ENCODE measurements at regions not wholly inside any gene's neighbourhood (a gene's known extent, or its start where the extent isn't known, plus 50 kb on each side); places are given as distances from the start of the nearest gene placed in this dataset.

GRCh38 chr1:157400766-157401165, 151.5 kb downstream of the FCRL5 start:
- ATAC-seq (ENCODE audit: poor library complexity) (no peak), DNase-seq (no peak)
- Histone ChIP-seq H3K36me3 (ENCODE audit: insufficient read depth, low read length) (no peaks in the 10 kb centered on the region), H3K9me3 (ENCODE audit: control insufficient read depth in 1 of 2, insufficient read depth in 1 of 2, low read length in 2 of 2) (no peaks in the 10 kb centered on the region), H3K4me1 (ENCODE audit: insufficient read depth, low read length) (peaks cover 3% of the 10 kb centered on the region), H3K27me3 (ENCODE audit: control insufficient read depth in 1 of 2, insufficient read depth in 2 of 2, low read length in 2 of 2) (peaks cover 17 to 22% of the 10 kb centered on the region in 2 experiments), H3K4me3 (ENCODE audit: low read length) (no peak overlapping the region), H3K27ac (ENCODE audit: low read depth in 1 of 2, low read length in 2 of 2) (no peak overlapping the region)
- Mint-ChIP-seq H3K9me3 (no peaks in the 10 kb centered on the region), H3K36me3 (ENCODE audit: low read depth) (no peaks in the 10 kb centered on the region), H3K27me3 (peaks cover 64% of the 10 kb centered on the region), H3K27ac (no peak overlapping the region), H3K4me1 (ENCODE audit: low read depth) (no peaks in the 10 kb centered on the region), H3K4me3 (no peak overlapping the region)
- CTCF ChIA-PET: no interaction called here
- intact Hi-C loops (cut with DNase I, micrococcal nuclease): no loop called here
- TF ChIP-seq, protein P1, sequence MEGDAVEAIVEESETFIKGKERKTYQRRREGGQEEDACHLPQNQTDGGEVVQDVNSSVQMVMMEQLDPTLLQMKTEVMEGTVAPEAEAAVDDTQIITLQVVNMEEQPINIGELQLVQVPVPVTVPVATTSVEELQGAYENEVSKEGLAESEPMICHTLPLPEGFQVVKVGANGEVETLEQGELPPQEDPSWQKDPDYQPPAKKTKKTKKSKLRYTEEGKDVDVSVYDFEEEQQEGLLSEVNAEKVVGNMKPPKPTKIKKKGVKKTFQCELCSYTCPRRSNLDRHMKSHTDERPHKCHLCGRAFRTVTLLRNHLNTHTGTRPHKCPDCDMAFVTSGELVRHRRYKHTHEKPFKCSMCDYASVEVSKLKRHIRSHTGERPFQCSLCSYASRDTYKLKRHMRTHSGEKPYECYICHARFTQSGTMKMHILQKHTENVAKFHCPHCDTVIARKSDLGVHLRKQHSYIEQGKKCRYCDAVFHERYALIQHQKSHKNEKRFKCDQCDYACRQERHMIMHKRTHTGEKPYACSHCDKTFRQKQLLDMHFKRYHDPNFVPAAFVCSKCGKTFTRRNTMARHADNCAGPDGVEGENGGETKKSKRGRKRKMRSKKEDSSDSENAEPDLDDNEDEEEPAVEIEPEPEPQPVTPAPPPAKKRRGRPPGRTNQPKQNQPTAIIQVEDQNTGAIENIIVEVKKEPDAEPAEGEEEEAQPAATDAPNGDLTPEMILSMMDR (IDR thresholded peaks at IDR 0.05): no peak
- POLR2A ChIA-PET: interaction anchor here (0.6 kb wide), 1 partner anchor 393 kb away, joined by 3 read pairs; no protein-coding TSS in a partner anchor

- Histone ChIP-seq H3K27ac (ENCODE audit: low read depth in 1 of 2, low read length in 2 of 2) (no peak overlapping the region), H3K36me3 (ENCODE audit: insufficient read depth, low read length) (no peaks in the 10 kb centered on the region), H3K27me3 (ENCODE audit: control insufficient read depth in 1 of 2, insufficient read depth in 2 of 2, low read length in 2 of 2) (peaks cover 17 to 22% of the 10 kb centered on the region in 2 experiments), H3K9me3 (ENCODE audit: control insufficient read depth in 1 of 2, insufficient read depth in 1 of 2, low read length in 2 of 2) (no peaks in the 10 kb centered on the region), H3K4me1 (ENCODE audit: insufficient read depth, low read length) (peaks cover 3% of the 10 kb centered on the region), H3K4me3 (ENCODE audit: low read length) (no peak overlapping the region)
- no peaks in the 10 kb centered on the region for H3K9me3 Mint-ChIP-seq
- TF ChIP-seq, protein P1 (IDR thresholded peaks at IDR 0.05): no peak
- H3K27me3 Mint-ChIP-seq: peaks cover 64% of the 10 kb centered on the region
- H3K27ac Mint-ChIP-seq: no peak overlapping the region
- ATAC-seq (ENCODE audit: poor library complexity): no peak
- ChIA-PET POLR2A (no interaction called here), CTCF (no interaction called here)
- no peak overlapping the region for H3K4me3 Mint-ChIP-seq
- peak in 1 of 14 experiments; percentile 16 for DNase-seq
- H3K4me1 Mint-ChIP-seq (ENCODE audit: low read depth): no peaks in the 10 kb centered on the region
- no peaks in the 10 kb centered on the region for H3K36me3 Mint-ChIP-seq (ENCODE audit: low read depth)
- intact Hi-C loops (cut with DNase I, micrococcal nuclease): no loop called here
Measured at GRCh38 chr1:157399984-157400382, 152.3 kb downstream of the FCRL5 start.

DNA sequence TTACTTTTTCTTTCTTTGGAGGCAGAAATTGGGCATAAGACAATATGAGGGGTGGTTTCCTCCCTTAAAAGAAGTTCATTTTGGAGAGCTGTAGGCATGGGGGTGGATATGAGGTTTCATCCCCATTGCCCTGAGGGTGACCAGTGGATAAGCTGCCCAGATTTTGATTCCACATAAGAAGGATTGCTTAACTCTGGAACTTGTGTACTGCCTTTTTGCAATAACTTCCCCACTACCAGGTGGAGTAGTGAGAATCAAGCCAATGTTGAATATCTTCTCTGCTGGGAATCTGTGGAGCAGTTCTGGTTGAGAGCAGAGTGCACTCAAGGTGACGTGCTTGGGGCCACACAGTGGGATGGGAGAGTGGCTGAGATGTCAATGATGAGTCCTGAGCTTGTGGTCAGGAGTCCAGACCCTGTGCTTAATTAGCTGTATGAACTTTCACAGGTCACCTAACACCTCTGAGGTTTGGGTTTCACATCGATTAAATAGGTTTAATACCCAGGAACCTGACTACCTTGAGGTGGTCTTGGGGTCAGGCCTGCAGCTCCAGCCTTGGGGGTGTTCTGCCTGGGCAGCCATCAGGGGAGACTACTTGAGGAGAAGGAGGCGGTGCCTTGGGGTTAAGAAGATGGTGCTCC, 152.9 kb downstream of the FCRL5 start:
- Mint-ChIP-seq H3K36me3 (ENCODE audit: low read depth) (no peaks in the 10 kb centered on the region), H3K4me3 (no peak overlapping the region), H3K27ac (no peak overlapping the region), H3K9me3 (no peaks in the 10 kb centered on the region), H3K4me1 (ENCODE audit: low read depth) (no peaks in the 10 kb centered on the region), H3K27me3 (peaks cover 69% of the 10 kb centered on the region)
- Histone ChIP-seq H3K27me3 (ENCODE audit: control insufficient read depth in 1 of 2, insufficient read depth in 2 of 2, low read length in 2 of 2) (peaks cover 17 to 22% of the 10 kb centered on the region in 2 experiments), H3K27ac (ENCODE audit: low read depth in 1 of 2, low read length in 2 of 2) (no peak overlapping the region), H3K36me3 (ENCODE audit: insufficient read depth, low read length) (no peaks in the 10 kb centered on the region), H3K4me1 (ENCODE audit: insufficient read depth, low read length) (peaks cover 3% of the 10 kb centered on the region), H3K9me3 (ENCODE audit: control insufficient read depth in 1 of 2, insufficient read depth in 1 of 2, low read length in 2 of 2) (no peaks in the 10 kb centered on the region), H3K4me3 (ENCODE audit: low read length) (no peak overlapping the region)
- intact Hi-C loops (cut with DNase I, micrococcal nuclease): no loop called here
- DNase-seq (no peak), ATAC-seq (ENCODE audit: poor library complexity) (no peak)
- ChIA-PET CTCF (no interaction called here), POLR2A (no interaction called here)
- TF ChIP-seq, protein P1 (IDR thresholded peaks at IDR 0.05): no peak
